Erythroblast (primary cell): ENCODE measurements at regions not wholly inside any gene's neighbourhood (a gene's known extent, or its start where the extent isn't known, plus 50 kb on each side); places are given as distances from the start of the nearest gene placed in this dataset.

ENCODE experiments used
- DNase-seq, 2 experiments: peaks; one replicate each; lab custom pipeline; 2025; lab: John Stamatoyannopoulos, UW
- GATA1 ChIP-seq: IDR thresholded peaks from 2 replicates; pipeline ENCODE4 v1.6.1; 2011; ENCODE audit warnings: low read depth, mild to moderate bottlenecking, control low read depth, low read length, moderate library complexity
- POLR2A ChIP-seq: IDR thresholded peaks from 2 replicates; pipeline ENCODE4 v1.6.1; 2011; ENCODE audit warnings: mild to moderate bottlenecking, low read length

DNA sequence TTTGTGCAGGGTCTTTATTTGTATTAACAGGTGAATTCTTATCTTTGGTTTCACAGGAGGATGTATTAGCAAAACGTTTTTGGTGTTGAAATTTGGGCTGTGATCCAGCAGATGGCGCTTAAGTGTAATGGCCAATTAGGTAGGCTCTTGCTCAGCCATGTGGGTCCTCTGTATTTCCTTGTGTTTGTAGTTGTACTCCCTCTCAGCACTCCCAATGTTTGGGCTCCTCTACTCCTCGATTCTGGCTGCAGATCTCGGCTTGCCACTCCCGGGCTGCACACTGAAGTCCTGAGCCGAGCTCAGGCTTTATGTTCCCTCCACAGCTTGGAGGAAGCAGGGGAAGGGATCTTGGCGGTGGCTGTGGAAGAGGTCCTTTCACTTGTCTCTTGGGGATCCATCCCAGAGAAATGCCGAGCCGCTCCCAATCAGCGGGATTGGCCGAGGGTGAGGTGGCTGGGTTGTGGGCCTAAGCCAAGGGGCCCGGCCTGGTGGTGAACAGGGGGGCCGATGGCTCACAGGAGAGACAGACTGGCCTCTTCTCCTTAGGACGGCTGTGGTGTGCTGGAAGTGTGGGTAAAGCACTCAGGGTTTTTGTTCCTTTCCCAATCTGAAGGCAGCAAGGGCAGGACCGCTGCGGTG is 133.7 kb downstream of the AEBP2 start:
- no peak for TF ChIP-seq GATA1
- TF ChIP-seq POLR2A, result no peak

DNA sequence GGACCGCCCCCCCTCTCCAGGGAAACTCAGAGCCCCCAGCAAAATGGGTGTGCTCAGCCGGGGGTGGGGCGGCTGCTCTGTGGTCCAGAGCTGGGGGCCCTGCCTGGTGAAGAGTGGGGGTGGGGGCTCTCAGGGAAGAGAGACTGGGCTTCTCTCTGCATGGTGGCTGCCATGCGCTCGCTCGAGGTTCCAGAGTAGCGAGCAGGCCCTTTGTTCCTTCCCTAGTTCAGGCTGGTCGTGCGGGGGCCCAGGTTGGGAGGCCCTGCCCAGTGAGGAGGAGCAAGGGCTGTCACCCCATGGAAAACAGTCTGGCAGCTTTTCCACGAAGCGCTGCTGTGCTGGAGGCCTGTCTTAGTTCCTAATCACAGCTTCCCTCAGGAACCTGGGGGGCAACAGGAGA is 134.6 kb downstream of the AEBP2 start:
- no peak for DNase-seq
- TF ChIP-seq POLR2A (no peak), GATA1 (no peak)

More for the DNA sequence above, 133.7 kb downstream of the AEBP2 start:
- peak; percentile 59 to 65 for DNase-seq

GRCh38 chr12:19574601-19575000 is 135.3 kb downstream of the AEBP2 start:
- no peak for TF ChIP-seq POLR2A
- no peak for TF ChIP-seq GATA1
- peak; percentile 17 to 54 for DNase-seq

GRCh38 chr12:19575337-19576243 is 136.3 kb downstream of the AEBP2 start:
- DNase-seq, result peak; percentile 28 to 65

DNA sequence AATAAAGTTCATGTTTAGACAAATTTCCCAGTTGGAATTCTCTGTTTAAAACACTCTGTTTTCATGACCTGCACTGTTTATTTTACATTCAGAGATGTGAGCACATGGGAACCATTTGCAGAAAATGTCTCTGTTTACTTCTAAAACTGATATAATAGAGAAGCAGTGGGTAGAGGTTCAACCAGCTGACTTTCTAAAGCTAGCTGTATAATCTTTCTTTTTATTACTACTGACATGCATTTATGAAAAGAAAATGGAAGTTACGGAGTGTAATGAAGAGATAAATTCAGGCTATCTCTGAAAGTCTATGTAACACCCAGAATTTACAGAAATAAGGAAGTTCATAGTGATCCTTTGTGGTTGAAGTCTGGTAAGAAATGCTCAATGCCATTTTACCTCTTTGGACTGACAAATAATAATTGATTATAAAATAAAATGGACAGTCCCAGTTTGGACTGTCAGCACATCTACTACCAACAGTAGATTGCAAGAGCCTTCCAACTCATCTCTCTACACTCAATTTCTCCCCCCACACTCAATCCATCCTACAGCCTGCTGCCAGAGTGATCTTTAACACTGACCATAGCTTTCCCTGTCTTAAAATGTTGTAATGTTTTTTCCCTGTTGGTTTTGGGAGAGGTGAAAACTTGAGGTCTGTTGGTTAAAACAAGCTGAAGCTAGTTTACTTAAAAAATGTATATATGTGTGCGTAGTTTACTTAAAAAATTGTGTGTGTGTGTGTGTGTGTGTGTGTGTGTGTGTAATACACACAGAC is 137.4 kb downstream of the AEBP2 start:
- DNase-seq, result no peak
- no peak for TF ChIP-seq POLR2A

More at GRCh38 chr12:19575337-19576243, 136.3 kb downstream of the AEBP2 start:
- TF ChIP-seq GATA1 (no peak), POLR2A (no peak)

DNA sequence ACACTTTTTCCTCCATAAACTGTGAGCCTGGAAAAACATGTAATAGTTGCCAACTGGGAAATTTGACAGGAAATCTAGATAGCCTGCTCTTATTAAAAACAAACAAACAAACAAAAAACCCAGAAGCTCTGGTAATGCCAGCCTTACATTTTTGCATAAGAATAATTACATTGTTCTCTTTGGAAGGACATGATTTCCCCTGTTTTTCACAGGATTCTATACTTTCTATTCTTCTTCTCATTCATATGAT is 137.9 kb downstream of the AEBP2 start:
- no peak for DNase-seq
- no peak for TF ChIP-seq GATA1
- no peak for TF ChIP-seq POLR2A

GRCh38 chr12:19584732-19585131 is 145.4 kb downstream of the AEBP2 start:
- no peak for TF ChIP-seq GATA1
- TF ChIP-seq POLR2A, result no peak
- no peak for DNase-seq

- TF ChIP-seq GATA1, result no peak
- TF ChIP-seq POLR2A, result no peak
Observed at GRCh38 chr12:19588951-19589350, 149.7 kb downstream of the AEBP2 start.

DNA sequence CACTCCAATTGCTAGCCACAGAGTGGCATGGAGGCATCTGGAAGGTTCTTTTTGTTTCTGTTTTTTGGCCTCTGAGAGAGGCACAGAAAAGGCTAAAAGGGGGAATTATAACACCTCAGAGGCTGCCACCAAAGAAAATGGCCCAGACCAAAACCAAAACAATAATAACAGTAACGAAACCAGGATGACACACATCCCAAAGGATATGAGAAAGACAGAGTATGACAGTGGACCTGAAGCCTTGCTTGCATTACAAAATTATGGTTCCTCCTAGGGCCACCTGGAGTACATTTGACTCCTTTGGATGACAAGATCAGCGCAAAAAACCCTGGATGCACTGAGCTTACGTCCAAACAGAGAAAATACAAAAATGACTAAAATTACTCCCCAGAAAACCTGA is 152.7 kb downstream of the AEBP2 start:
- DNase-seq, result no peak
- TF ChIP-seq POLR2A, result no peak
- no peak for TF ChIP-seq GATA1

More at GRCh38 chr12:19588951-19589350, 149.7 kb downstream of the AEBP2 start:
- DNase-seq, result no peak

DNA sequence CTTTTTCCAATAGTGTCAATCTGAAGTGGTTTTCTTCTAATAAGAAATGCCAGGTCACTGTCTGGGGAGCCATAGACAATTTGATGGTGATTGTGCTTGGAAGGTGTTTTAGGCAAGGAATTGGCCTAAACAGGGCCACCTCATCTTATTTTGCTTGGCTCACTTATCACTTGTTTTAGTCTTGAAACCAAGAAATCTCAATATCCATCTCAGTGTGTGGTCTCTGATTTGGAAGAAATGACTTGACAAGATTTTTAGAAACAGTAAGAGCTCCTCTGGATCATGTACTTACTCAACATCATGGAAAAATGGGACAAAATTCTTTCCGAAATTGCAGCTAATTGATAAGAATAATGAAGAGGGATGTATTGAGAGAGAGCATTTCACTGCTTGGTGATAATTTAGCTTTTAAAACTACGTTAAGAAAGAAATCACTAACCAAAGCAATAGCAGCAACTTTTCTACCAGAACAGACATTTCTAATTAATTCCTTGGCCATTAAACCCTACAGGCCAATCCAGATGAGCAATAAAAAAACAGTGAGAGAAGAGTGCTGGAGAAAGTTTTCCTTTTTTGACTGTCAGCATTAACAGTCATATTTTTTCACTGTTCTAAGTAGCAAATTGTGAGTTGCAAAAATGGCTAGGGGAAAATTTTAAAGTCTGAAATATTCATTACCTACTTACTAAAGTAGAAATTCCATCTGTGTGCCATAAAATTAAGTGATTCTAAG is 157.3 kb downstream of the AEBP2 start:
- TF ChIP-seq GATA1, result no peak
- TF ChIP-seq POLR2A, result no peak
- no peak for DNase-seq

DNA sequence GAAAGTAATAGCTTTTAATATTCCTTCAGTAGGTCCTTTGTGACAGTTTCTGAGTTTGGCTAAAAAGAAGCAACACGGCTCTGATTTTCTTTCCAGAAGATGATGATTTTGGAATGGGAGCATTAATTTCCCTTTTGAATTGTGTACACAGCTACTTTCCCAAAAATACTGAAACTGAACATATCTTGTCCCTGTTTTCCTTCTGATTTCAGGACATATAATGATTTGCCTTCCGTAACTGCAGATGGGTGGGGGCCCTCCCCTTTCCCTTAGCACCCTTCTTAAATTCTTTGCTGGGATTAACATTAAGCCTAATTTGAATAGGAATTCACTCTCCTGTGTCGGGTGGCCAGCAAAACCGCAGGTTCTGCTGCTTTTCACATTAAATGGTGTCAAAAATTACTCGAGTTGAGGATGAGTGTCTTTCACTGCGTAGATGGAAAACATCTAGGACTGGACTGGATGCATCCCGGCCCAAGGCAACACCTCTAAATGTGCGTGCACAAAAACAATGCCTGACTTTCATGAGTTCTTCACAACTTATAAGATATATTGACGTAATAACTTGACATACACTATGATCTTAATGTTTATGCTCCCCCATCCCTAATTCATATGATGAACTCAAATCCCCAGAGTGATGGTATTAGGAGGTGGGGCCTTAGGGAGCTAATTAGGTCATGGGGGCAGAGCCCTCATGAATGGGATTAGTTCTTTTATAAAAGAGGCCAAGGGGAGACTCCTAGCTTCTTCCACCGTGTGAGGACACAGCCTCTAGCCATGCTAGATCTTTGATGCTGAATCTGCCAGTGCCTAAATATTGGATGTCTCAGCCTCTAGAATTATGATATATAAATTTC is 158.1 kb downstream of the AEBP2 start:
- TF ChIP-seq GATA1, result no peak

GRCh38 chr12:19605720-19606119 is 166.4 kb downstream of the AEBP2 start:
- TF ChIP-seq GATA1 (no peak), POLR2A (no peak)
- no peak for DNase-seq

More for the DNA sequence above, 158.1 kb downstream of the AEBP2 start:
- no peak for DNase-seq

- TF ChIP-seq GATA1 (no peak), POLR2A (no peak)
- no peak for DNase-seq
Observed at GRCh38 chr12:19608039-19608438, 168.7 kb downstream of the AEBP2 start.
